ENCODE measurements at regions not wholly inside any gene's neighbourhood (a gene's known extent, or its start where the extent isn't known, plus 50 kb on each side); places are given as distances from the start of the nearest gene placed in this dataset.

DNA sequence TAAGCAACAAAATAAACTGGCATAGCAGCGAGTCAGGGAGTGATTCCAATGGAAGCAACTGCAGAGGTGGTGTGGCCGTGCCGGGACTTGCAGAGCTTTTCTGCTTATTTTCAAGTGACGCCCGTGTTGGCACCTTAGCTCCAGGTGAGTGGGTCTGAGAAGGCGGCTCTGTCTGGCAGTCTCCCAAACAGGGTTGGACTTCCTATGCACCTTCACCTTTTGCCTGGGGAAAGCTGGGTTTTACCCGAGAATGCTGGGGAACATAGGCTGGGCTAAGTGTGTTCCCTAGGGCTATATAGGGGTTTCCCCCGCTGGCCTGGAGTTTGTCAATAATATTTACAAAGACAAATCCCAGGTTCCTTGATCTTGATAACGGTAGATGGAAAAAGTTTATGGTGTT lies 179.9 kb upstream of the TBL1XR1 start:
- TF ChIP-seq CTCF (IDR thresholded peaks at IDR 0.05; ENCODE audit: insufficient read depth, missing control alignments) = no peak
- no peak for FAIRE-seq
- DNase-seq (ENCODE audit: insufficient read length, low spot score) = no peak

- FAIRE-seq (no peak), DNase-seq (ENCODE audit: insufficient read length, low spot score) (no peak)
- TF ChIP-seq CTCF (IDR thresholded peaks at IDR 0.05; ENCODE audit: insufficient read depth, missing control alignments) = no peak
Observed at GRCh38 chr3:177378168-177378567, 180.9 kb upstream of the TBL1XR1 start.

DNA sequence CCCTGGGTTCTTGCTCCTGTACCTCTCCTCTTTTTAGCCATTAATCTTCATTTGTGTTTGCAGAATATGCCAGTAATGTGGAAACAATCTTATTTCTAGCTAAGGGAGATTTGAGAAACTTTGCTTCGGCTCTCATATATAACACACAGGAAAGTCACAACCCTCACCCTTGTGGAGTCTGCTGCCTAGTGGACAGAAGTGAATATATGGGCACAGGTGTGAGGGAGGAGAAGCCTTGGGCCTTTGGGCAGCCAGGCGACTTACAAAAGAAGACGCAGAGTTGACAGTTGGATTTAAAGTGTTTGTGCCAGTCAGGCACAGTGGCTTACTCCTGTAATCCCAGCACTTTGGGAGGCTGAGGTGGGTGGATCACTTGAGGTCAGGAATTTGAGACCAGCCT lies 181.8 kb upstream of the TBL1XR1 start:
- FAIRE-seq = no peak
- no peak for TF ChIP-seq CTCF (IDR thresholded peaks at IDR 0.05; ENCODE audit: insufficient read depth, missing control alignments)
- DNase-seq (ENCODE audit: insufficient read length, low spot score) = no peak

DNA sequence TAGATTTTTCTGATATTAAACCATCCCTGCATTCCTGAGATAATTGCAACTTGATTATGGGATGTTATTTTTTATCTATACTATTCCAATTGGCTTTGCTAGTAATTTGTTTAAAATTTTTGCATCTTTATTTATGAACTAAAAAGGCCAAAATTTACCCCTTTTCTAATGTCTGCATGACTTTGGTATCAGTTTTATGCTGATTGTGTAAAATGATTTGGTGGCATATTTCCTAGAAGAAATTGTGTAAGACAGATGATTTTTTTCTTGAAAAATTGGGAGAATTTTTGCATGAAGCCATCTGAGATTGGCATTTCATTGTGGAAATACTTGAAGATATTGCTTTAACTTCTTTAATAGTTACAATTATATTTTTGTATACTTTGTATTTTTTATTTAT lies 183.8 kb upstream of the TBL1XR1 start:
- FAIRE-seq (no peak), DNase-seq (ENCODE audit: insufficient read length, low spot score) (no peak)
- no peak for TF ChIP-seq CTCF (IDR thresholded peaks at IDR 0.05; ENCODE audit: insufficient read depth, missing control alignments)

DNA sequence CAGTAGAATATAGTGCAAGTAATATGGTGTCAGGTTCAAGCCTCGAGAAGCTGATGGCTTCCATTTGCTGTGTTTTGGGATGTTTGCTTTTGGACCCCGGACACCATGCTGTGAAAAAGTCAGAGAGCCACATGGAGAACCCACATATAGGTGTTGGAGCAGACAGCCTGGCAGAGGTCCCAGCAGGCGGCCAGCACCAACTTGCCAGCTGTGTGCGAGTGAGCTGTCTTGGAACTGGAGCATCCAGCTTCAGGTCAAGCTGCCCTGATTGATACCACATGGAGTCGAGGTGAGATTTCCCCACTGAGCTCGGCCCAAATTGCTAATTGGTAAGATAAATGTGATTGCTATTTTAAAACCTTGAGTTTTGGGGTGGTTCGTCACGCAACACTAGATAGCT lies 185.7 kb upstream of the TBL1XR1 start:
- DNase-seq (ENCODE audit: insufficient read length, low spot score) (no peak), FAIRE-seq (no peak)
- no peak for TF ChIP-seq CTCF (IDR thresholded peaks at IDR 0.05; ENCODE audit: insufficient read depth, missing control alignments)

GRCh38 chr3:177385186-177385585 lies 187.9 kb upstream of the TBL1XR1 start:
- no peak for TF ChIP-seq CTCF (IDR thresholded peaks at IDR 0.05; ENCODE audit: insufficient read depth, missing control alignments)
- FAIRE-seq = no peak
- no peak for DNase-seq (ENCODE audit: insufficient read length, low spot score)

DNA sequence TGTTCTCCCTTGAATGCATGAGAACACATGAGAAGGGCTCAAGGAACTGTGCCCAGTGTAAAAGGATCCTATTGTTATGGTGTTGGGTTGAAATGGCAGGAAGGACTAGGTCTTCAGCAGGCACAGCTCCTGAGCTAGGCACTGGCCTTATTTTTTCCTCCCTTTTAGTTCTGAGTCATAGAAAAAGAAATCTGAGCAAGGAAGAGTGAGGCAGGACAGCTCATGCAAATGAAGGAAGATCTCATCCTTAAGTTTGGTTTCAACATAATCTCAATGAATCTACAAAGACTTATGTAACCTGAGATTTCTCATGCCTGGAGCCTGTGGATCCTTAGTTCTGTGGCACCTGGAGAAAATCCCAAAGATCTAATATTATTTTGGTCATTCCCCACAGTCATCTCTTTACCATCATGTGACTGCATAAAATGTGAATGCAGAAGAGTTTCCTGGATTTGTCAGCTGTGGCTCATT lies 188.6 kb upstream of the TBL1XR1 start:
- FAIRE-seq (no peak), DNase-seq (ENCODE audit: insufficient read length, low spot score) (no peak)
- TF ChIP-seq CTCF (IDR thresholded peaks at IDR 0.05; ENCODE audit: insufficient read depth, missing control alignments) = no peak
